ENCODE measurements at regions not wholly inside any gene's neighbourhood (a gene's known extent, or its start where the extent isn't known, plus 50 kb on each side); places are given as distances from the start of the nearest gene placed in this dataset.

DNA sequence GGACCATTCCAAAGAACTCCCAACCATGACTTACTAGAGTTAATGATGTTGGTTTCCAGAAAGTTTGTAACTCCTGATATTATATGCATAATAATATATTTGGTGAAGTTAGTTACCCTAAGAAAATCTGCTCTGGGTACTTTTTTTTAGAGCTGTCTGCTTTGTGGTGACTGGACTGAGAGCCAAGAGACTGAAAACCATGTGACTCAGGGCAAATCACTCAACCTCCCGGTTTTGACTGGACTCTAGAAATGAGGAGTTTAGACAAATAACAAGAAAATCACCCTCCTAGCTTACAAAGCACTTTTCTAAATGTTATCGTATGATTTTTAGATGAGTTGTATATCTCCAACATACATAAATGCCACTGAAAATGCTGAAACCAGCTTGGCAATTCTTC is 138.3 kb upstream of the RND3 start:
- no peak for TF ChIP-seq CTCF (IDR thresholded peaks at IDR 0.05)
- Histone ChIP-seq H3K9me3 (no peaks in the 10 kb centered on the region), H3K27ac (no peak overlapping the region), H3K27me3 (no peaks in the 10 kb centered on the region), H3K4me1 (no peaks in the 10 kb centered on the region), H3K36me3 (no peaks in the 10 kb centered on the region), H3K4me3 (no peak overlapping the region)
- intact Hi-C loops (cut with DNase I) = no loop called here
- ATAC-seq (no peak), DNase-seq (no peak)

DNA sequence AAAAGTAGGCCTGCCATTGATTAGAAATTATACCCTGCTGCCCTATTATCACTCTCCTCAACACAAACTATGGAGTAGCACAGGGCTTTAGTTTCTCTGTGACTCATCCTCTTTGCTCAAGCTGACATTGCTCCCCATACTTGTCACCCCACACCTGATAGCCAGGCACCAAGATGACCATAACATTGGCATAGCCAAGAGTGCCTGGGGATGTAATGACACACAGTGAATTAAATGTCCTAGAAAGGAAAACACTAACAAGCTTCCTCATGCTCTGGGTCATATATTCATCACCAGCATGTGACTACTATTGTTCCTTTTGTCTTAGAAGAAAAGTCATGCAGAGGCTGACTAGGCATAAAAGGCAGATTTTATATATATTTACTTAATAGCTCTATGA is 137.8 kb upstream of the RND3 start:
- no peak for DNase-seq
- Histone ChIP-seq H3K36me3 (no peaks in the 10 kb centered on the region), H3K9me3 (no peaks in the 10 kb centered on the region), H3K4me1 (no peaks in the 10 kb centered on the region), H3K4me3 (no peak overlapping the region), H3K27ac (no peak overlapping the region), H3K27me3 (no peaks in the 10 kb centered on the region)
- ATAC-seq = no peak
- intact Hi-C loops (cut with DNase I) = no loop called here
- no peak for TF ChIP-seq CTCF (IDR thresholded peaks at IDR 0.05)

- Histone ChIP-seq H3K4me3 (no peak overlapping the region), H3K36me3 (no peaks in the 10 kb centered on the region), H3K27ac (no peak overlapping the region), H3K9me3 (no peaks in the 10 kb centered on the region), H3K4me1 (no peaks in the 10 kb centered on the region), H3K27me3 (no peaks in the 10 kb centered on the region)
- no peak for DNase-seq
- no peak for TF ChIP-seq CTCF (IDR thresholded peaks at IDR 0.05)
- intact Hi-C loops (cut with DNase I) = no loop called here
- peak; percentile 45 for ATAC-seq
These were observed 136.5 kb upstream of the RND3 start for GRCh38 chr2:150624001-150624401.

DNA sequence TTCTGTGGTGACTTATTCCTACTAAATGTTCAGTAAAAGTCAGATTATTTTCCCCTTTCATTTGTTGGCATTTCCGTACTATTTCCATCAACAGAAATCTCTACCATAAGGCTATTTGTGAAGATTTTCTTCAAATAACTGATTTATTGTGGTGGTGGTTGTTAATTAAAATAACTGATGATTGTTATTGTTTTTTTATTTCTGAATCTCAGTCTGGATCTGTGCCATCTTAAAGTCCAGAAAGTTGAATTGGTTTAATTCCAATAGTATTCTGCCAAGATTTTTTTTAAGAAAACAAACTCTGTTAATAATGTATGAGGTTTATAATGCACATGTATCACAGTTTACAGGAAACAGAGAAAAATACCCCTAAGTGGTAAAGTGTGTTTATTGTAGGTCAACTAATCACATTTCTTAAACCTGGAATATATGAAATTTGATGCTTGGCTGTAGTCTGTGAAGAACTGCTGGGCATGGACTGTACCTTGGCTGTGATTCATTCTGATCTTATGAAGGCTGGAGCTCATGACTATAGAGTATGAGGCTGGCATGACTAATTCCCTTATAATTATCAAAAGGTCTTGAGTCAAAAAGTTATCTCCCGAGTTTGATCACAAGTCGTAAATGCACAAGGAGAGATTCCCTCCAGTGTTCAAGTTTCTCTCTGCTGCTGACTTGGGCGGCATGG is 134.2 kb upstream of the RND3 start:
- TF ChIP-seq CTCF (IDR thresholded peaks at IDR 0.05) = no peak
- no peak for ATAC-seq
- Histone ChIP-seq H3K9me3 (no peaks in the 10 kb centered on the region), H3K4me3 (no peak overlapping the region), H3K4me1 (no peaks in the 10 kb centered on the region), H3K27me3 (no peaks in the 10 kb centered on the region), H3K27ac (no peak overlapping the region), H3K36me3 (no peaks in the 10 kb centered on the region)
- DNase-seq = no peak
- intact Hi-C loops (cut with DNase I) = no loop called here

DNA sequence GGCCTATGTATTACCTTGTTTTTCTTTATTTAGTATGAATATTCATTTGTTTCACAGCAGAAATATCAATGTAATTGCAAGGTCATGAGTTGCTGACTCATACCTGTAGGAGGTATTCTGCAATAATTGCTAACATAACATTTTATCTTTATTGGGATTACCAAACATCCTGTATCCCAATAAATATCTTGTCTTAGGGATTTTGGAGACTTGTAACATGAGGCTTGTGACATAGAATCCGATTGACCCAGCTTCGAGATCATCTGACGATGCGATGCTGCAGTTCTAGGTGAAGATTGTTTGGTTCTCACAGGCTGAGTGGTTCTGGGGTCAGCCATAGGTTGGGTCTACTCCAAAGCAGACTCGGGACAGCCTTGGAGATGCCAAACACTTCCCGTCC is 133.4 kb upstream of the RND3 start:
- intact Hi-C loops (cut with DNase I) = no loop called here
- Histone ChIP-seq H3K27me3 (no peaks in the 10 kb centered on the region), H3K4me3 (no peak overlapping the region), H3K27ac (no peak overlapping the region), H3K36me3 (no peaks in the 10 kb centered on the region), H3K4me1 (no peaks in the 10 kb centered on the region), H3K9me3 (no peaks in the 10 kb centered on the region)
- no peak for TF ChIP-seq CTCF (IDR thresholded peaks at IDR 0.05)
- DNase-seq (no peak), ATAC-seq (no peak)

GRCh38 chr2:150620416-150620815 is 132.9 kb upstream of the RND3 start:
- Histone ChIP-seq H3K27ac (no peak overlapping the region), H3K9me3 (no peaks in the 10 kb centered on the region), H3K36me3 (no peaks in the 10 kb centered on the region), H3K4me3 (no peak overlapping the region), H3K27me3 (no peaks in the 10 kb centered on the region), H3K4me1 (no peaks in the 10 kb centered on the region)
- no peak for TF ChIP-seq CTCF (IDR thresholded peaks at IDR 0.05)
- ATAC-seq = no peak
- no peak for DNase-seq
- intact Hi-C loops (cut with DNase I) = no loop called here

Data from upper lobe of right lung (tissue), 1 donor.